H1 (cell line): ENCODE measurements at regions not wholly inside any gene's neighbourhood (a gene's known extent, or its start where the extent isn't known, plus 50 kb on each side); places are given as distances from the start of the nearest gene placed in this dataset.

Experiments used
- ATF2 ChIP-seq: IDR thresholded peaks from 2 replicates; pipeline ENCODE4 v1.6.1; 2012; ENCODE audit warnings: low read length, inconsistent platforms
- CEBPB ChIP-seq: IDR thresholded peaks from 2 replicates; pipeline ENCODE4 v1.6.1; 2012; ENCODE audit warnings: low read depth, low read length
- CHD1 ChIP-seq: IDR thresholded peaks from 2 replicates; pipeline ENCODE4 v1.6.1; 2012; ENCODE audit warnings: low read depth, low read length, improper control_type of control experiment
- CHD7 ChIP-seq: fragments of 300-600 bp; sonication (generic); IDR thresholded peaks from 2 replicates; pipeline ENCODE4 v1.7.1; 2012; ENCODE audit warnings: low read length, moderate library complexity, mild to moderate bottlenecking, inconsistent platforms; ENCODE audit not compliant: insufficient replicate concordance
- GABPA ChIP-seq: IDR thresholded peaks from 2 replicates; pipeline ENCODE4 v1.6.1; 2011; ENCODE audit warnings: mild to moderate bottlenecking, low read length, moderate library complexity, borderline replicate concordance; ENCODE audit not compliant: insufficient read depth
- HDAC6 ChIP-seq: IDR thresholded peaks from one replicate; pipeline ENCODE4 v1.7.1; 2012; ENCODE audit warnings: low read depth, mild to moderate bottlenecking, inconsistent platforms, low read length, moderate library complexity
- NANOG ChIP-seq: IDR thresholded peaks from 2 replicates; pipeline ENCODE4 v1.6.1; 2011; ENCODE audit warnings: low read length, low read depth, mild to moderate bottlenecking, inconsistent platforms; ENCODE audit not compliant: insufficient read depth, poor library complexity, severe bottlenecking
- POLR2AphosphoS5 ChIP-seq: IDR thresholded peaks from 2 replicates; pipeline ENCODE4 v1.6.1; 2011; ENCODE audit warnings: low read depth, low read length
- TCF12 ChIP-seq: IDR thresholded peaks from 2 replicates; pipeline ENCODE4 v1.6.1; 2011; ENCODE audit warnings: low read depth, mild to moderate bottlenecking, low read length
- TF ChIP-seq, protein P1 (sequence below): IDR thresholded peaks from 2 replicates; pipeline ENCODE4 v1.6.1; 2011; ENCODE audit warnings: low read length, improper control_type of control experiment

GRCh38 chr5:92455011-92455410 lies 1071.9 kb upstream of the ARRDC3 start (continued):
- TF ChIP-seq CHD7 (no peak), CEBPB (no peak), NANOG (no peak), POLR2AphosphoS5 (no peak), ATF2 (no peak), HDAC6 (no peak), CHD1 (no peak), GABPA (no peak), TCF12 (no peak)
- TF ChIP-seq, protein P1, sequence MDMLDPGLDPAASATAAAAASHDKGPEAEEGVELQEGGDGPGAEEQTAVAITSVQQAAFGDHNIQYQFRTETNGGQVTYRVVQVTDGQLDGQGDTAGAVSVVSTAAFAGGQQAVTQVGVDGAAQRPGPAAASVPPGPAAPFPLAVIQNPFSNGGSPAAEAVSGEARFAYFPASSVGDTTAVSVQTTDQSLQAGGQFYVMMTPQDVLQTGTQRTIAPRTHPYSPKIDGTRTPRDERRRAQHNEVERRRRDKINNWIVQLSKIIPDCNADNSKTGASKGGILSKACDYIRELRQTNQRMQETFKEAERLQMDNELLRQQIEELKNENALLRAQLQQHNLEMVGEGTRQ: no peak
